ENCODE measurements at regions not wholly inside any gene's neighbourhood (a gene's known extent, or its start where the extent isn't known, plus 50 kb on each side); places are given as distances from the start of the nearest gene placed in this dataset.

GRCh38 chr7:33727315-33727714 is 178.0 kb upstream of the BMPER start:
- no peak for DNase-seq (ENCODE audit: low spot score)

GRCh38 chr7:33728873-33729551 is 176.3 kb upstream of the BMPER start:
- no peak for DNase-seq (ENCODE audit: low spot score)

- DNase-seq (ENCODE audit: low spot score), result no peak
Observed at GRCh38 chr7:33729726-33730125, 175.6 kb upstream of the BMPER start.

GRCh38 chr7:33730958-33731357 is 174.4 kb upstream of the BMPER start:
- DNase-seq (ENCODE audit: low spot score), result no peak

- DNase-seq (ENCODE audit: low spot score), result no peak
Observed at GRCh38 chr7:33731912-33732311, 173.4 kb upstream of the BMPER start.

- DNase-seq (ENCODE audit: low spot score), result no peak
Observed at GRCh38 chr7:33732462-33732861, 172.9 kb upstream of the BMPER start.

- no peak for DNase-seq (ENCODE audit: low spot score)
Observed at GRCh38 chr7:33733870-33734650, 171.3 kb upstream of the BMPER start.

- DNase-seq (ENCODE audit: low spot score), result no peak
Observed at GRCh38 chr7:33735403-33735802, 169.9 kb upstream of the BMPER start.

- DNase-seq (ENCODE audit: low spot score), result no peak
Observed at GRCh38 chr7:33736521-33737221, 168.7 kb upstream of the BMPER start.

GRCh38 chr7:33738260-33738935 is 166.9 kb upstream of the BMPER start:
- no peak for DNase-seq (ENCODE audit: low spot score)

GRCh38 chr7:33739286-33739685 is 166.1 kb upstream of the BMPER start:
- DNase-seq (ENCODE audit: low spot score), result no peak

GRCh38 chr7:33742521-33742920 is 162.8 kb upstream of the BMPER start:
- no peak for DNase-seq (ENCODE audit: low spot score)

GRCh38 chr7:33742999-33743587 is 162.2 kb upstream of the BMPER start:
- no peak for DNase-seq (ENCODE audit: low spot score)

GRCh38 chr7:33743594-33743993 is 161.7 kb upstream of the BMPER start:
- DNase-seq (ENCODE audit: low spot score), result no peak

- DNase-seq (ENCODE audit: low spot score), result no peak
Observed at GRCh38 chr7:33744293-33745075, 160.9 kb upstream of the BMPER start.

- DNase-seq (ENCODE audit: low spot score), result peak; percentile 28
Observed at GRCh38 chr7:33745934-33746333, 159.4 kb upstream of the BMPER start.

- no peak for DNase-seq (ENCODE audit: low spot score)
Observed at GRCh38 chr7:33748793-33749192, 156.5 kb upstream of the BMPER start.

- no peak for DNase-seq (ENCODE audit: low spot score)
Observed at GRCh38 chr7:33750177-33750576, 155.2 kb upstream of the BMPER start.

GRCh38 chr7:33751443-33751842 is 153.9 kb upstream of the BMPER start:
- DNase-seq (ENCODE audit: low spot score), result no peak

GRCh38 chr7:33753881-33754525 is 151.3 kb upstream of the BMPER start:
- no peak for DNase-seq (ENCODE audit: low spot score)
